BE2C (cell line): ENCODE measurements at regions not wholly inside any gene's neighbourhood (a gene's known extent, or its start where the extent isn't known, plus 50 kb on each side); places are given as distances from the start of the nearest gene placed in this dataset.

Experiments used
- DNase-seq: peaks from one replicate; pipeline ENCODE4 v3.0.0-alpha.2; 2020
- H3K27me3 ChIP-seq: fragments of 250-450 bp; sonication (Bioruptor Pico); 2 replicates; pipeline ENCODE4 v1.5.1; 2020; ENCODE audit warnings: mild to moderate bottlenecking
- H3K36me3 ChIP-seq: fragments of 250-450 bp; sonication (Bioruptor Pico); 2 replicates; pipeline ENCODE4 v1.5.1; 2020; ENCODE audit warnings: mild to moderate bottlenecking
- H3K4me1 ChIP-seq: fragments of 250-450 bp; sonication (Bioruptor Pico); 2 replicates; pipeline ENCODE4 v1.5.1; 2020
- H3K4me3 ChIP-seq: 2 replicates; pipeline ENCODE4 v1.5.1; 2011; ENCODE audit warnings: low read depth, low read length
- H3K9me3 ChIP-seq: fragments of 250-450 bp; sonication (Bioruptor Pico); 2 replicates; pipeline ENCODE4 v1.5.1; 2020
- TF ChIP-seq, protein P1 (sequence below): IDR thresholded peaks from 2 replicates; pipeline ENCODE4 v1.5.1; 2012; ENCODE audit warnings: mild to moderate bottlenecking, low read depth, low read length

DNA sequence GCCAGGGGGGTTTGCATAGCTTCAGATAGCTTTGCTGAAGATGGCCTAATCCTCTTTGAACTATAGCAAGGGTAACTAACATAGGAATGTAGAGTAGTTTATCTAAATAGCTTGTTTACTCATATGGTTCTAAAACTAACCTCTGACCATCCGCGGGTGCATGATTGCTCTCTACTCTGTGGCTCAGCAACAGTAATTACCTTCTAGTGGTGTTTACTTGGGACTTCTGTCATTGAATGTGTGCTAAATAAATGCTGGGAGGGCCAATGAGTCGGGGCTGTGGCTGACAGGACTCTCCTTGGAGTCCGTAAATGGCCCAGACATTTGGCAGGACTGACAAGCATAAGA is 1461.9 kb downstream of the UQCRFS1 start:
- Histone ChIP-seq H3K27me3 (no peaks in the 10 kb centered on the region), H3K36me3 (no peaks in the 10 kb centered on the region), H3K9me3 (no peaks in the 10 kb centered on the region), H3K4me3 (no peak overlapping the region), H3K4me1 (no peaks in the 10 kb centered on the region)
- DNase-seq, result no peak
- TF ChIP-seq, protein P1, sequence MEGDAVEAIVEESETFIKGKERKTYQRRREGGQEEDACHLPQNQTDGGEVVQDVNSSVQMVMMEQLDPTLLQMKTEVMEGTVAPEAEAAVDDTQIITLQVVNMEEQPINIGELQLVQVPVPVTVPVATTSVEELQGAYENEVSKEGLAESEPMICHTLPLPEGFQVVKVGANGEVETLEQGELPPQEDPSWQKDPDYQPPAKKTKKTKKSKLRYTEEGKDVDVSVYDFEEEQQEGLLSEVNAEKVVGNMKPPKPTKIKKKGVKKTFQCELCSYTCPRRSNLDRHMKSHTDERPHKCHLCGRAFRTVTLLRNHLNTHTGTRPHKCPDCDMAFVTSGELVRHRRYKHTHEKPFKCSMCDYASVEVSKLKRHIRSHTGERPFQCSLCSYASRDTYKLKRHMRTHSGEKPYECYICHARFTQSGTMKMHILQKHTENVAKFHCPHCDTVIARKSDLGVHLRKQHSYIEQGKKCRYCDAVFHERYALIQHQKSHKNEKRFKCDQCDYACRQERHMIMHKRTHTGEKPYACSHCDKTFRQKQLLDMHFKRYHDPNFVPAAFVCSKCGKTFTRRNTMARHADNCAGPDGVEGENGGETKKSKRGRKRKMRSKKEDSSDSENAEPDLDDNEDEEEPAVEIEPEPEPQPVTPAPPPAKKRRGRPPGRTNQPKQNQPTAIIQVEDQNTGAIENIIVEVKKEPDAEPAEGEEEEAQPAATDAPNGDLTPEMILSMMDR, result no peak

DNA sequence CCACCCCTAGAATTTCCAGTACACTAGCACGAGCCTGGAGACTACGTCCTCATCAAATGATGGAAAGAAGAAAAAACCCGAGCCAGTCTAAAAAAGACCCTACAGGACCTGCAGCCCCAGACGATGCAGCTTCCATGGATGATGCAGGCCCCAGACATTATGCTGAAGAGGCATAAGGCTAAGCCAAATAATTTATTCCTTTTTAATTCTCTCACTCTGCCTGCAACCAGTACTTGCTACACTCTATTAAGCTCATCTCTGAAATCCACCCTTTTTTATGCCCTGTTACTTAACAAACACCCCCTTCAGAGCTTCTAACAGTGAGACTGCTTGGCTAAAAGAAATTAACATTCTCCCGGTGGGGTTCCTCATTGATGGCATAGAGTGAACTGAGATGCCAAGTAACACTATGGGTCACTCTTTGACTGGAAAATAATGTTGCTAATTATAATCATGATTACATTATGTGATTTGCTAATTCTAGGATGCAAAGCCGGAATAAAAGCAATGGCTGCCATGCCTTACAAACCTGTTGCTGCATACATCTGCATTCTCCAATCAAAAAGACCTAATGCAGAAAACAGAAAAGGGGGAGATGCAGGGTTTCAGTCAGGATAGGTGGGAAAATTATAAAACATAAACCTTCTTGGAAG is 1462.4 kb downstream of the UQCRFS1 start:
- DNase-seq, result no peak
- no peak overlapping the region for H3K4me3 ChIP-seq
- H3K4me1 ChIP-seq, result no peaks in the 10 kb centered on the region
- H3K27me3 ChIP-seq, result no peaks in the 10 kb centered on the region
- TF ChIP-seq, protein P1, result no peak
- H3K9me3 ChIP-seq, result no peaks in the 10 kb centered on the region
- no peaks in the 10 kb centered on the region for H3K36me3 ChIP-seq

DNA sequence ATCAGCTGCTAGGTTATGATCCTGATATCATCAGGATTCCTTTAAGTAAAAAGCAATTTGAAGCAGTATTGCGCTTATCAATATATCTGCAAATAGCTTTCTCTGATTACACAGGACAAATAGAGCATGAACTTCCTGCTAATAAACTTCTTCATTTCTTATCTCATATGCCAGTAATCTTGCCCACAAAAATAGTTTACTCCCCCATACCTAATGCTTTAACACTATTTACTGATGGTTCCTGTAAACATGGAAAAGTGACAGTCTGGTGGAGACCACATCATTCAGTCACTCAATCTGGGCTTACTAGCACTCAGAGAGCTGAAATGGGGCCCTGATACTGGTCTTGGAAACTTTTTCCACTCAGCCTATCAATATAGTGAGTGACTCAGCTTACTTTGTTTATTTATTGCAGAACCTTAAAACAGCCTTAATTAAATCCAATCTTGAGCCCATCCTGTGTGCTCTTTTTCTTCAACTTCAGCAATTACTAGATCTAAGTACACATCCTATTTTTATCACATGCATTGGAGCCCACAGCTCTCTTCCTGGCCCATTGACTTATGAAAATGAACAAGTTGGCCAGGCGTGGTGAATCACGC is 1464.3 kb downstream of the UQCRFS1 start:
- Histone ChIP-seq H3K4me3 (no peak overlapping the region), H3K9me3 (no peaks in the 10 kb centered on the region), H3K27me3 (no peaks in the 10 kb centered on the region), H3K4me1 (no peaks in the 10 kb centered on the region), H3K36me3 (no peaks in the 10 kb centered on the region)
- TF ChIP-seq, protein P1, result no peak
- DNase-seq, result no peak

DNA sequence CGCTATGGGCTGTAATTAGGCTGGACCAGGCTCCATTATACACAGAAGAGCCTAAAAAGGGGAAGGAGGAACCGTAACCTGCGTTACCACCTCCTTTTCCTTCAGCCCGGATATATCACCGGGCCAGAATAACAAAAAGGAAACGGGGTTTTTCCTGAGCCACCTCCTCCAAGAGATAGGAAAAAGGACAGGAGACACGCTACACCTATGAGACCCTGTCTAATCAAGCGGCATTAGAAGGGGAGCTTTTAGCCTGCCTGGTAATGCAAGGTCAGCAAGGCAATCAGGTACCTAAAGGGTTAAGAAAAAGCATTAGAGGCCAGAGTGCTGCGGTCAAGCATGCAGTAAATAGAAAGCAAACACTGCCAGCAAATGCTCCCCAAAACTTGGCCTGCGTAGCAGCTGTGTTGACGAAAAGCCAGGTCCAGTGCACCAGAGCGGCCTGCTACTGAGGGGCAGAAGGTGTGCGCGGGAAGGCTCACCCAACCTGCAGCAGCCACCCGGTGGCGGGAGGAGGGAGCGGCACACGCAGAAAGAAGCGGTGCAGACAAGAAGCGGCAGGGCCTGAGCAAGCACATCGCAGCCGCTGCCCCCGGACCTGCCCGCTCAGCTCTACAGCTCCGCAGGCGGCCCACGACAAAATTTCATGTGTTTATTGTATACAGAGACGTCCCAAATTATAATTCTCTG is 1466.1 kb downstream of the UQCRFS1 start:
- no peaks in the 10 kb centered on the region for H3K4me1 ChIP-seq
- TF ChIP-seq, protein P1, result peak; percentile 32
- DNase-seq, result peak; percentile 54
- no peaks in the 10 kb centered on the region for H3K36me3 ChIP-seq
- H3K4me3 ChIP-seq, result no peak overlapping the region
- H3K9me3 ChIP-seq, result no peaks in the 10 kb centered on the region
- H3K27me3 ChIP-seq, result no peaks in the 10 kb centered on the region

DNA sequence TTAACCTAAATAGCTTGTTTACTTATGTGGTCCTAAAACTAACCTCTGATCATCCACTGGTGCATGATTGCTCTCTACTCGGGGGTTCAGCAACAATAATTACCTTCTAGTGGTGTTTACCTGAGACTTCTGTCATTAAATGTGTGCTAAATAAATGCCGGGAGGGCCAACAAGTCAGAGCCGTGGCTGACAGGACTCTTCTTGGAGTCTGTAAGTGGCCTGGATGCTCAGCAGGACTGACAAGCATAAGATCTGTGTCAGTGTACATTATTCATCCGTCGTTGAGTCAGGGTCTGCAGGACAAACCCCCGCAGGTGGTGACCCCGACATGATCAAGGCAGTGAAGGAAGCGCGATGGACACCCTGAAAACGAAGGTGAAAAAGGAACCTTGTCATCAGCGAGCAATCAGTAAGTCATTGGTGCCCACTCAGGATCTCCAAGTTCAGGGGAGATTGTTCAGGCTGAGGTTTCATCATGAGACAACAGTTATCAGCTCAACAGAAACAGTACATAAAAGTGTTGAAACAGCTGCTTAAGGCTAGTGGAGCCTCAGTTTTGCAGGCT is 1466.9 kb downstream of the UQCRFS1 start:
- no peaks in the 10 kb centered on the region for H3K36me3 ChIP-seq
- no peaks in the 10 kb centered on the region for H3K4me1 ChIP-seq
- no peaks in the 10 kb centered on the region for H3K27me3 ChIP-seq
- H3K9me3 ChIP-seq, result no peaks in the 10 kb centered on the region
- no peak for DNase-seq
- H3K4me3 ChIP-seq, result no peak overlapping the region
- TF ChIP-seq, protein P1, result no peak
